HFF-Myc (cell line): ENCODE measurements at regions not wholly inside any gene's neighbourhood (a gene's known extent, or its start where the extent isn't known, plus 50 kb on each side); places are given as distances from the start of the nearest gene placed in this dataset.

Experiments
- DNase-seq: peaks from one replicate; pipeline ENCODE4 v3.0.0-alpha.2; 2011; ENCODE audit warnings: low read depth; ENCODE audit errors: extremely low read depth
- H3K4me3 ChIP-seq: replicated peaks from 2 replicates; pipeline ENCODE4 v1.5.1; 2011; ENCODE audit warnings: low read depth, mild to moderate bottlenecking, control low read depth, low read length
- CTCF ChIP-seq: IDR thresholded peaks from 2 replicates; pipeline ENCODE4 v1.5.1; 2012; ENCODE audit warnings: mild to moderate bottlenecking, low read depth, low read length, control low read depth; ENCODE audit errors: missing control alignments

- no peak for TF ChIP-seq CTCF
- DNase-seq = no peak
- H3K4me3 ChIP-seq = no peak overlapping the region
Measured at GRCh38 chr17:34045990-34046389, 209.1 kb upstream of the CCL2 start.

GRCh38 chr17:34051046-34051445 lies 204.0 kb upstream of the CCL2 start:
- no peak overlapping the region for H3K4me3 ChIP-seq
- no peak for TF ChIP-seq CTCF
- DNase-seq = no peak

- H3K4me3 ChIP-seq = no peak overlapping the region
- DNase-seq = no peak
- no peak for TF ChIP-seq CTCF
Measured at GRCh38 chr17:34054495-34054894, 200.6 kb upstream of the CCL2 start.

- no peak overlapping the region for H3K4me3 ChIP-seq
Measured at GRCh38 chr17:34055606-34056005, 199.5 kb upstream of the CCL2 start.

GRCh38 chr17:34059423-34060220 lies 195.5 kb upstream of the CCL2 start:
- no peak overlapping the region for H3K4me3 ChIP-seq
- DNase-seq = no peak
- no peak for TF ChIP-seq CTCF

More at GRCh38 chr17:34055606-34056005, 199.5 kb upstream of the CCL2 start:
- TF ChIP-seq CTCF = no peak
- no peak for DNase-seq

GRCh38 chr17:34066528-34066927 lies 188.6 kb upstream of the CCL2 start:
- no peak overlapping the region for H3K4me3 ChIP-seq
- TF ChIP-seq CTCF = no peak
- DNase-seq = no peak

- H3K4me3 ChIP-seq = no peak overlapping the region
- DNase-seq = no peak
- no peak for TF ChIP-seq CTCF
Measured at GRCh38 chr17:34067011-34067410, 188.1 kb upstream of the CCL2 start.
